ENCODE measurements at regions not wholly inside any gene's neighbourhood (a gene's known extent, or its start where the extent isn't known, plus 50 kb on each side); places are given as distances from the start of the nearest gene placed in this dataset.
"Not testable (repeated sequence)": the region's sequence is repeated elsewhere in the genome, so short reads cannot be mapped to it uniquely, and the experiment has no call there.

- no peak for DNase-seq
- Mint-ChIP-seq H3K9me3 (peaks cover 17% of the 10 kb centered on the region), H3K36me3 (ENCODE audit: low read depth) (no peaks in the 10 kb centered on the region), H3K27me3 (no peaks in the 10 kb centered on the region), H3K4me1 (ENCODE audit: low read depth) (no peaks in the 10 kb centered on the region), H3K27ac (no peak overlapping the region), H3K4me3 (no peak overlapping the region)
- POLR2A ChIA-PET = no interaction called here
- CTCF ChIA-PET = no interaction called here
- TF ChIP-seq CTCF (IDR thresholded peaks at IDR 0.05) = no peak
- no peak for ATAC-seq
- intact Hi-C loops (cut with micrococcal nuclease) = no loop called here
Measured at GRCh38 chr6:4472222-4472621, 304.0 kb upstream of the CDYL start.

- intact Hi-C loops (cut with micrococcal nuclease); H3K4me3 Mint-ChIP-seq; DNase-seq; H3K4me1 Mint-ChIP-seq (ENCODE audit: low read depth); H3K27me3 Mint-ChIP-seq; ATAC-seq; H3K36me3 Mint-ChIP-seq (ENCODE audit: low read depth); H3K27ac Mint-ChIP-seq; POLR2A ChIA-PET: not testable (repeated sequence)
- CTCF ChIA-PET = interaction anchor here (0.6 kb wide), 1 partner anchor 71 kb away, joined by 3 read pairs; no protein-coding TSS in a partner anchor
- peaks cover 17% of the 10 kb centered on the region for H3K9me3 Mint-ChIP-seq
Measured at GRCh38 chr6:4471515-4471914, 304.7 kb upstream of the CDYL start.

GRCh38 chr6:4470698-4471210, 305.4 kb upstream of the CDYL start:
- no peaks in the 10 kb centered on the region for H3K36me3 Mint-ChIP-seq (ENCODE audit: low read depth)
- no peak overlapping the region for H3K27ac Mint-ChIP-seq
- intact Hi-C loops (cut with micrococcal nuclease) = no loop called here
- no peaks in the 10 kb centered on the region for H3K4me1 Mint-ChIP-seq (ENCODE audit: low read depth)
- peaks cover 17% of the 10 kb centered on the region for H3K9me3 Mint-ChIP-seq
- TF ChIP-seq CTCF (IDR thresholded peaks at IDR 0.05) = no peak
- ATAC-seq = no peak
- H3K27me3 Mint-ChIP-seq = peaks cover 2% of the 10 kb centered on the region
- no peak for DNase-seq
- no peak overlapping the region for H3K4me3 Mint-ChIP-seq
- CTCF ChIA-PET = no interaction called here
- POLR2A ChIA-PET = no interaction called here

- H3K36me3 Mint-ChIP-seq (ENCODE audit: low read depth) = no peaks in the 10 kb centered on the region
- ChIA-PET CTCF (no interaction called here), POLR2A (no interaction called here)
- TF ChIP-seq CTCF (IDR thresholded peaks at IDR 0.05) = no peak
- no peak for ATAC-seq
- intact Hi-C loops (cut with micrococcal nuclease) = no loop called here
- no peak overlapping the region for H3K4me3 Mint-ChIP-seq
- DNase-seq = no peak
- no peaks in the 10 kb centered on the region for H3K4me1 Mint-ChIP-seq (ENCODE audit: low read depth)
- H3K27me3 Mint-ChIP-seq = peaks cover 4% of the 10 kb centered on the region
- H3K27ac Mint-ChIP-seq = no peak overlapping the region
- H3K9me3 Mint-ChIP-seq = peaks cover 9% of the 10 kb centered on the region
Measured at GRCh38 chr6:4466769-4467480, 309.3 kb upstream of the CDYL start.

- H3K9me3 Mint-ChIP-seq = peaks cover 2% of the 10 kb centered on the region
- peaks cover 4% of the 10 kb centered on the region for H3K27me3 Mint-ChIP-seq
- H3K4me1 Mint-ChIP-seq (ENCODE audit: low read depth) = no peaks in the 10 kb centered on the region
- no peak overlapping the region for H3K4me3 Mint-ChIP-seq
- no peaks in the 10 kb centered on the region for H3K36me3 Mint-ChIP-seq (ENCODE audit: low read depth)
- ATAC-seq = no peak
- intact Hi-C loops (cut with micrococcal nuclease) = no loop called here
- ChIA-PET POLR2A (no interaction called here), CTCF (no interaction called here)
- H3K27ac Mint-ChIP-seq = no peak overlapping the region
- no peak for TF ChIP-seq CTCF (IDR thresholded peaks at IDR 0.05)
- DNase-seq = no peak
Measured at GRCh38 chr6:4466261-4466660, 309.9 kb upstream of the CDYL start.

Measured in activated CD8-positive, alpha-beta T cell treated with anti-CD3 and anti-CD28 coated beads for 36 hours (primary cell).